GM23338 (cell line): ENCODE measurements at regions not wholly inside any gene's neighbourhood (a gene's known extent, or its start where the extent isn't known, plus 50 kb on each side); places are given as distances from the start of the nearest gene placed in this dataset.

Experiments used
- ATAC-seq: fragments of 200-7000 bp; cut with Tn5 transposase; 3 replicates; pipeline ENCODE4 v1.9.1; 2020
- DNase-seq: peaks from one replicate; pipeline ENCODE4 v3.0.0-alpha.2; 2015; ENCODE audit warnings: low spot score
- H2AFZ ChIP-seq: fragments of 200-600 bp; sonication (generic); 2 replicates; pipeline ENCODE4 v1.8.0; 2016; ENCODE audit warnings: antibody characterized with exemption, mild to moderate bottlenecking, moderate library complexity
- H3F3A ChIP-seq: fragments of 200-600 bp; sonication (generic); replicated peaks from 2 replicates; pipeline ENCODE4 v1.8.0; 2017; ENCODE audit warnings: antibody characterized with exemption, mixed run types, low read depth
- H3K27ac ChIP-seq: fragments of 200-600 bp; sonication (generic); 2 replicates; pipeline ENCODE4 v1.6.1; 2016; ENCODE audit warnings: low read depth
- H3K27me3 ChIP-seq: fragments of 200-600 bp; sonication (generic); 2 replicates; pipeline ENCODE4 v1.8.0; 2016; ENCODE audit warnings: mild to moderate bottlenecking, mixed run types, moderate library complexity; ENCODE audit not compliant: insufficient read depth
- H3K36me3 ChIP-seq: fragments of 200-600 bp; sonication (generic); 2 replicates; pipeline ENCODE4 v1.8.0; 2016; ENCODE audit warnings: mild to moderate bottlenecking; ENCODE audit not compliant: insufficient read depth
- H3K4me1 ChIP-seq: fragments of 200-600 bp; sonication (generic); 2 replicates; pipeline ENCODE4 v1.8.0; 2016; ENCODE audit warnings: mild to moderate bottlenecking, moderate library complexity; ENCODE audit not compliant: insufficient read depth
- H3K4me2 ChIP-seq: fragments of 200-600 bp; sonication (generic); 2 replicates; pipeline ENCODE4 v1.7.1; 2017; ENCODE audit warnings: mixed run types
- H3K4me3 ChIP-seq: fragments of 200-600 bp; sonication (generic); 2 replicates; pipeline ENCODE4 v1.6.1; 2016; ENCODE audit warnings: mixed run types
- H3K79me2 ChIP-seq: fragments of 200-600 bp; sonication (generic); replicated peaks from 2 replicates; pipeline ENCODE4 v1.8.0; 2017; ENCODE audit warnings: mild to moderate bottlenecking; ENCODE audit not compliant: insufficient read depth
- H3K9me2 ChIP-seq: fragments of 200-600 bp; sonication (generic); 2 replicates; pipeline ENCODE4 v1.8.0; 2017; ENCODE audit not compliant: insufficient read depth
- H4K20me1 ChIP-seq: fragments of 200-600 bp; sonication (generic); replicated peaks from 2 replicates; pipeline ENCODE4 v1.8.0; 2017; ENCODE audit warnings: mild to moderate bottlenecking; ENCODE audit not compliant: insufficient read depth
- H3K27ac Mint-ChIP-seq: 2 replicates; pipeline ENCODE4 v1.8.0; 2020; ENCODE audit warnings: inconsistent platforms, mild to moderate bottlenecking, moderate library complexity, mixed read lengths
- H3K27me3 Mint-ChIP-seq: 3 replicates; pipeline ENCODE4 v1.8.0; 2022; ENCODE audit warnings: low read depth, mild to moderate bottlenecking, moderate library complexity, mixed read lengths, inconsistent platforms; ENCODE audit not compliant: insufficient read depth, poor library complexity
- H3K36me3 Mint-ChIP-seq: 3 replicates; pipeline ENCODE4 v1.8.0; 2021; ENCODE audit warnings: low read depth, mild to moderate bottlenecking, inconsistent platforms, moderate library complexity, mixed read lengths
- H3K4me1 Mint-ChIP-seq: 3 replicates; pipeline ENCODE4 v1.8.0; 2020; ENCODE audit warnings: mild to moderate bottlenecking, inconsistent platforms, mixed read lengths
- H3K4me3 Mint-ChIP-seq: 3 replicates; pipeline ENCODE4 v1.8.0; 2021; ENCODE audit warnings: moderate library complexity, mild to moderate bottlenecking, inconsistent platforms, mixed read lengths
- H3K9me3 Mint-ChIP-seq: 3 replicates; pipeline ENCODE4 v1.8.0; 2020; ENCODE audit warnings: moderate library complexity, mild to moderate bottlenecking, inconsistent platforms, mixed read lengths
- CTCF ChIP-seq, 2 experiments: fragments of 200-600 bp in 1 of 2; sonication (generic) in 1 of 2; conservative IDR thresholded peaks; 2 replicates each; pipeline versions ENCODE4 v1.5.1 to v1.6.1; 2016 to 2017; ENCODE audit warnings: antibody characterized with exemption in 2 of 2, low read depth in 2 of 2, mild to moderate bottlenecking in 2 of 2, moderate library complexity in 1 of 2
- ETS1 ChIP-seq: IDR thresholded peaks from 2 replicates; pipeline ENCODE4 v1.6.1; 2016; ENCODE audit warnings: antibody characterized with exemption
- EZH2 ChIP-seq: fragments of 200-600 bp; sonication (generic); IDR thresholded peaks from one replicate; pipeline ENCODE4 v1.8.0; 2017; ENCODE audit warnings: antibody characterized with exemption, mild to moderate bottlenecking, low read depth; ENCODE audit not compliant: unreplicated experiment
- EZH2phosphoT487 ChIP-seq: fragments of 200-600 bp; sonication (generic); IDR thresholded peaks from one replicate; pipeline ENCODE4 v1.8.1; 2018; ENCODE audit warnings: antibody characterized with exemption; ENCODE audit not compliant: unreplicated experiment
- JUNB ChIP-seq: IDR thresholded peaks from one replicate; pipeline ENCODE4 v1.6.1; 2016; ENCODE audit warnings: antibody characterized with exemption; ENCODE audit not compliant: unreplicated experiment
- NANOG ChIP-seq: IDR thresholded peaks from 2 replicates; pipeline ENCODE4 v1.6.1; 2016; ENCODE audit warnings: antibody characterized with exemption, borderline replicate concordance
- POLR2AphosphoS5 ChIP-seq: IDR thresholded peaks from 2 replicates; pipeline ENCODE4 v1.6.1; 2016; ENCODE audit warnings: antibody characterized with exemption, low read depth
- REST ChIP-seq: IDR thresholded peaks from one replicate; pipeline ENCODE4 v1.6.1; 2018; ENCODE audit warnings: antibody characterized with exemption; ENCODE audit not compliant: unreplicated experiment
- STAT1 ChIP-seq: IDR thresholded peaks from one replicate; pipeline ENCODE4 v1.6.1; 2016; ENCODE audit warnings: antibody characterized with exemption; ENCODE audit not compliant: unreplicated experiment
- ZNF114 ChIP-seq: fragments of 250-450 bp; sonication (Bioruptor Pico); IDR thresholded peaks from 2 replicates; pipeline ENCODE4 v1.5.0; 2020; ENCODE audit warnings: mild to moderate bottlenecking, moderate library complexity
- ZNF331 ChIP-seq: fragments of 250-450 bp; sonication (Bioruptor Pico); IDR thresholded peaks from 2 replicates; pipeline ENCODE4 v1.5.0; 2020; ENCODE audit warnings: low read depth, mild to moderate bottlenecking, moderate library complexity
- ZNF462 ChIP-seq: fragments of 250-450 bp; sonication (Bioruptor Pico); IDR thresholded peaks from 2 replicates; pipeline ENCODE4 v1.5.0; 2020; ENCODE audit warnings: mild to moderate bottlenecking, moderate library complexity

GRCh38 chr5:61821561-61821960, 484.4 kb upstream of the KIF2A start (continued):
- TF ChIP-seq CTCF (conservative IDR thresholded peaks at IDR 0.05; ENCODE audit: low read depth in 2 of 2), result no peak
- TF ChIP-seq JUNB, result no peak
- no peak for TF ChIP-seq POLR2AphosphoS5
- no peak for TF ChIP-seq ETS1

- Mint-ChIP-seq H3K27ac (no peak overlapping the region), H3K9me3 (no peaks in the 10 kb centered on the region), H3K4me1 (peaks cover 15% of the 10 kb centered on the region), H3K36me3 (no peaks in the 10 kb centered on the region), H3K27me3 (peaks cover 5% of the 10 kb centered on the region), H3K4me3 (no peak overlapping the region)
- Histone ChIP-seq H3K79me2 (no peaks in the 10 kb centered on the region), H4K20me1 (no peaks in the 10 kb centered on the region), H3K27ac (no peak overlapping the region), H3K36me3 (no peaks in the 10 kb centered on the region), H3K27me3 (no peaks in the 10 kb centered on the region), H3K9me2 (no peaks in the 10 kb centered on the region; the same call in 1 of the 2 replicates), H3K4me3 (no peak overlapping the region), H3K4me1 (peaks cover 4% of the 10 kb centered on the region; the same call in 1 of the 2 replicates), H2AFZ (peak overlapping the region; percentile 69), H3K4me2 (no peak overlapping the region), H3F3A (no peaks in the 10 kb centered on the region)
- ATAC-seq, result peak; percentile 47
- no peak for DNase-seq
- TF ChIP-seq REST, result no peak
- TF ChIP-seq ZNF462 (CRISPR knock-in tag), result no peak
- TF ChIP-seq ZNF331 (CRISPR knock-in tag), result no peak
- TF ChIP-seq ZNF114 (CRISPR knock-in tag), result no peak
- TF ChIP-seq NANOG, result no peak
- no peak for TF ChIP-seq EZH2phosphoT487
- TF ChIP-seq POLR2AphosphoS5, result no peak
- TF ChIP-seq EZH2, result no peak
- no peak for TF ChIP-seq STAT1
Measured at GRCh38 chr5:61822584-61822983, 483.4 kb upstream of the KIF2A start.
